AG04450 (cell line): ENCODE measurements at regions not wholly inside any gene's neighbourhood (a gene's known extent, or its start where the extent isn't known, plus 50 kb on each side); places are given as distances from the start of the nearest gene placed in this dataset.
"Not testable (repeated sequence)": the region's sequence is repeated elsewhere in the genome, so short reads cannot be mapped to it uniquely, and the experiment has no call there.

Experiments used
- CTCF ChIA-PET: fragments of 300-600, 350-600 bp; formaldehyde crosslinking; extraction: SDS; loops from one replicate; lab custom pipeline; 2022; ENCODE audit warnings: antibody characterized with exemption, inconsistent platforms; lab: Charles Lee
- POLR2A ChIA-PET: fragments of 350-600 bp; formaldehyde crosslinking; extraction: SDS; loops from one replicate; lab custom pipeline; 2021; ENCODE audit warnings: antibody characterized with exemption, inconsistent platforms; lab: Yijun Ruan, JAX
- DNase-seq: peaks from one replicate; pipeline ENCODE4 v3.0.0-alpha.2; 2011; ENCODE audit warnings: low read depth, low spot score
- H3K27ac ChIP-seq: one replicate; pipeline ENCODE4 v1.5.1; 2012; ENCODE audit warnings: low read depth, low read length, control low read depth
- H3K27me3 ChIP-seq: one replicate; pipeline ENCODE4 v1.6.0; 2012; ENCODE audit warnings: low read length; ENCODE audit not compliant: control insufficient read depth, insufficient read depth
- H3K4me3 ChIP-seq: 2 replicates; pipeline ENCODE4 v1.5.1; 2011; ENCODE audit warnings: mild to moderate bottlenecking, low read depth, low read length, control low read depth
- H3K9me3 ChIP-seq: 2 replicates; pipeline ENCODE4 v1.5.1; 2012; ENCODE audit warnings: low read length; ENCODE audit not compliant: control insufficient read depth, insufficient read depth
- CTCF ChIP-seq: IDR thresholded peaks from 2 replicates; pipeline ENCODE4 v1.5.1; 2011; ENCODE audit warnings: low read depth, low read length, control low read depth, inconsistent platforms

- Histone ChIP-seq H3K9me3 (no peaks in the 10 kb centered on the region; the same call in none of the 2 replicates), H3K27me3 (no peaks in the 10 kb centered on the region), H3K27ac (no peak overlapping the region), H3K4me3 (no peak overlapping the region)
- no peak for DNase-seq
- ChIA-PET POLR2A (no interaction called here), CTCF (no interaction called here)
- no peak for TF ChIP-seq CTCF
Observed at GRCh38 chr4:12375805-12376204, 947.1 kb upstream of the HS3ST1 start.

DNA sequence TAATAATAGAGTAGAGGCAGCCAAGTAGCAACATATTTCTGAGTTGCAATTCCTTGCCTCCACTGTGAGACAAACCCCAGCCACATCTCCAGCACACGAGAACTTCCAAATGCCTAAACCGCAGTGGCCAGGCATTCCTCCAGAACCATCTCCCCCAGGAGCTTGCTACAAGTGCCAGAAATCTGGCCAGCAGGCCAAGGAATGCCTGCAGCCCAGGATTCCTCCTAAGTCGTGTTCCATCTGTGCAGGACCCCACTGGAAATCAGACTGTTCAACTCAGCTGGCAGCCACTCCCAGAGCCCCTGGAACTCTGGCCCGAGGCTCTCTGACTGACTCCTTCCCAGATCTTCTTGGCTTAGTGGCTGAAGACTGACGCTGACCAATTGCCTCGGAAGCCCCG, 937.2 kb upstream of the HS3ST1 start:
- CTCF ChIA-PET, H3K9me3 ChIP-seq, POLR2A ChIA-PET, DNase-seq, H3K27me3 ChIP-seq, H3K27ac ChIP-seq, H3K4me3 ChIP-seq: not testable (repeated sequence)

DNA sequence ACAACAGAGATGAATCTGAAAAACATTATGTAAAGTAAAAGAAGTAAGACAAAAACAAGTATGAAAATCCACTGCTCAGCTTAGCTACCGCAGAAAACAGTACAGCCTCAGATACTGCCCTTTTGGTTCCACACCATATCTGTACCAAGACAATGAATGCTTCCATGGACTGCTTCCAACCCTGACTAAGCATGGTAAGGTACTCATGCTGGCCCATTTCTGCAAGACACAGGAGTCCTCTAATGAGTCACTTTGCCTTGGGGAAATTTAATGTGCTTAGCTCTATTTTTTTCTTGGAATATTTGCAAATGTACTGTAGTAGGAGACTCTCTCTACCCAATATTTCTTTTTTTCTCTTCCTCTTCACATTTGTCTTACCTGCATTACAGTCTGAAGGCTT, 931.7 kb upstream of the HS3ST1 start:
- H3K9me3 ChIP-seq, result peaks cover 3% of the 10 kb centered on the region; the same call in 1 of the 2 replicates
- no peak for TF ChIP-seq CTCF
- no peak overlapping the region for H3K27ac ChIP-seq
- no peak overlapping the region for H3K4me3 ChIP-seq
- ChIA-PET POLR2A (no interaction called here), CTCF (no interaction called here)
- no peak for DNase-seq
- H3K27me3 ChIP-seq, result no peaks in the 10 kb centered on the region

DNA sequence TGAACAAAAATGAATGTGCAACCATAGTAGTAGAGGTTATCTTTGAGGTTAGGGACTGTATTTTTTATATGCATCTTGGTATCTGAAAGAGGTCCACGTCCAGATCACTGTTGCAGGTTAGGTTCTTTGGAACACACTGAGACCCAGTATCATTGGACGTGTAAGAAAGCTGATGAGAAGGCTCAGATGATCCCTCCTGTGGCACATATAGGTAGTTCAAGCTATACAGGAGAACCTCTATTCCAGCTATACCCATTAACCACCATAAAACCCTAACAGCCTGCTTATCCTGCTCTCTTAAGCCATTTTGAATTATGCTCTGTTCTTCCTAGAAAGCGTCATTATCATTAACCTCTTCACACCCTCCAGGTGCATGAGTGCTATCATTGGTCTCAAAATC, 930.7 kb upstream of the HS3ST1 start:
- ChIA-PET POLR2A (no interaction called here), CTCF (no interaction called here)
- no peak for TF ChIP-seq CTCF

DNA sequence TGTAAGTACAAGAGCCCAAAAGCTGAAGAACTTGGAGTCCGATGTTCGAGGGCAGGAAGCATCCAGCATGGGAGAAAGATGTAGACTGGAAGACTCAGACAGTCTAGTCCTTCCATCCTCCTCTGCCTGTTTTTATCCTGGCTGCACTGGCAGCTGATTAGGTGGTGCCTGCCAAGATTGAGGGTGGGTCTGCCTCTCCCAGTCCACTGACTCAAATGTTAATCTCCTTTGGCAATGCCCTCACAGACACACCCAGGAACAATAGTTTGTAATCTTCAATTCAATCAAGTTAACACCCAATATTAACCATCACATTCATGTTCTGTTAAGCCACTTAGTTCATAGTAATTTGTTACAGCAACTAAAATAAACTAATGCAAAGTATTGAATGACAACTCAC, 904.4 kb upstream of the HS3ST1 start:
- DNase-seq, H3K27ac ChIP-seq, H3K27me3 ChIP-seq, POLR2A ChIA-PET, CTCF ChIA-PET, H3K4me3 ChIP-seq: not testable (repeated sequence)
- peaks cover 12% of the 10 kb centered on the region for H3K9me3 ChIP-seq

More for the DNA sequence above, 930.7 kb upstream of the HS3ST1 start:
- H3K27me3 ChIP-seq, result no peaks in the 10 kb centered on the region
- H3K4me3 ChIP-seq, result no peak overlapping the region
- no peaks in the 10 kb centered on the region for H3K9me3 ChIP-seq
- no peak for DNase-seq
- H3K27ac ChIP-seq, result no peak overlapping the region

- no peak for DNase-seq
- CTCF ChIA-PET, result no interaction called here
- POLR2A ChIA-PET, result no interaction called here
- TF ChIP-seq CTCF, result no peak
- Histone ChIP-seq H3K4me3 (no peak overlapping the region), H3K9me3 (no peaks in the 10 kb centered on the region; the same call in 1 of the 2 replicates), H3K27ac (no peak overlapping the region), H3K27me3 (no peaks in the 10 kb centered on the region)
Observed at GRCh38 chr4:12324965-12325364, 896.3 kb upstream of the HS3ST1 start.
